ENCODE measurements at regions not wholly inside any gene's neighbourhood (a gene's known extent, or its start where the extent isn't known, plus 50 kb on each side); places are given as distances from the start of the nearest gene placed in this dataset.

GRCh38 chr16:66175058-66175457 is 191.4 kb upstream of the CDH5 start:
- no peak for TF ChIP-seq GATA3 (IDR thresholded peaks at IDR 0.05; ENCODE audit: low read depth, low read length)
- TF ChIP-seq GATA2 (IDR thresholded peaks at IDR 0.05; ENCODE audit: low read depth, low read length) = no peak
